ENCODE measurements at regions not wholly inside any gene's neighbourhood (a gene's known extent, or its start where the extent isn't known, plus 50 kb on each side); places are given as distances from the start of the nearest gene placed in this dataset.
"Not testable (repeated sequence)": the region's sequence is repeated elsewhere in the genome, so short reads cannot be mapped to it uniquely, and the experiment has no call there.

GRCh38 chr5:15103864-15104263, 232.3 kb upstream of the ANKH start:
- TF ChIP-seq, protein P1, sequence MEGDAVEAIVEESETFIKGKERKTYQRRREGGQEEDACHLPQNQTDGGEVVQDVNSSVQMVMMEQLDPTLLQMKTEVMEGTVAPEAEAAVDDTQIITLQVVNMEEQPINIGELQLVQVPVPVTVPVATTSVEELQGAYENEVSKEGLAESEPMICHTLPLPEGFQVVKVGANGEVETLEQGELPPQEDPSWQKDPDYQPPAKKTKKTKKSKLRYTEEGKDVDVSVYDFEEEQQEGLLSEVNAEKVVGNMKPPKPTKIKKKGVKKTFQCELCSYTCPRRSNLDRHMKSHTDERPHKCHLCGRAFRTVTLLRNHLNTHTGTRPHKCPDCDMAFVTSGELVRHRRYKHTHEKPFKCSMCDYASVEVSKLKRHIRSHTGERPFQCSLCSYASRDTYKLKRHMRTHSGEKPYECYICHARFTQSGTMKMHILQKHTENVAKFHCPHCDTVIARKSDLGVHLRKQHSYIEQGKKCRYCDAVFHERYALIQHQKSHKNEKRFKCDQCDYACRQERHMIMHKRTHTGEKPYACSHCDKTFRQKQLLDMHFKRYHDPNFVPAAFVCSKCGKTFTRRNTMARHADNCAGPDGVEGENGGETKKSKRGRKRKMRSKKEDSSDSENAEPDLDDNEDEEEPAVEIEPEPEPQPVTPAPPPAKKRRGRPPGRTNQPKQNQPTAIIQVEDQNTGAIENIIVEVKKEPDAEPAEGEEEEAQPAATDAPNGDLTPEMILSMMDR (IDR thresholded peaks at IDR 0.05; ENCODE audit: low read length, missing control alignments): no peak
- no peak for DNase-seq (ENCODE audit: low read depth)

DNA sequence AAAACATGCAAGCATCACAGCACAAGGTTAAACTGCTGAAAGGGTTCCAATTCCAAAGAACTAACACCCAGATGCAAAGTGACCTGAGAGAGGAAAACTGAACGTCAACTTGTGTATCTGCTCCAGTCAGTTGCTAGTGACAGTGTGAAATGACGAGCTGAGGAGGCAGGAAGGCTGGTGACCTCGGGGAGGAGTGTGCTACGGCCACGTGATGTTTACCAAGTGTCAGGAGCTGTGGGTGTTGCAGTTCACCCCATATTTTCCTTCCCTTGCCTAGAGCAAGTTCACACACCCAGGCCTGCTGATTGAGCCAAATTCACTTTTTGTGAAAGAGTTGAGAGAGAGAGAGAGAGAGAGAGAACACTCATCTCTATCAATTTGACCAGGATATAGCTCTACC, 231.6 kb upstream of the ANKH start:
- DNase-seq (ENCODE audit: low read depth): no peak
- TF ChIP-seq, protein P1 (IDR thresholded peaks at IDR 0.05; ENCODE audit: low read length, missing control alignments): no peak
- no peak overlapping the region for H3K4me3 ChIP-seq (replicated peaks; ENCODE audit: low read depth, low read length)

More at GRCh38 chr5:15103864-15104263, 232.3 kb upstream of the ANKH start:
- no peak overlapping the region for H3K4me3 ChIP-seq (replicated peaks; ENCODE audit: low read depth, low read length)

- no peak overlapping the region for H3K4me3 ChIP-seq (replicated peaks; ENCODE audit: low read depth, low read length)
- TF ChIP-seq, protein P1 (IDR thresholded peaks at IDR 0.05; ENCODE audit: low read length, missing control alignments): no peak
- no peak for DNase-seq (ENCODE audit: low read depth)
Measured at GRCh38 chr5:15097552-15097951, 226.0 kb upstream of the ANKH start.

DNA sequence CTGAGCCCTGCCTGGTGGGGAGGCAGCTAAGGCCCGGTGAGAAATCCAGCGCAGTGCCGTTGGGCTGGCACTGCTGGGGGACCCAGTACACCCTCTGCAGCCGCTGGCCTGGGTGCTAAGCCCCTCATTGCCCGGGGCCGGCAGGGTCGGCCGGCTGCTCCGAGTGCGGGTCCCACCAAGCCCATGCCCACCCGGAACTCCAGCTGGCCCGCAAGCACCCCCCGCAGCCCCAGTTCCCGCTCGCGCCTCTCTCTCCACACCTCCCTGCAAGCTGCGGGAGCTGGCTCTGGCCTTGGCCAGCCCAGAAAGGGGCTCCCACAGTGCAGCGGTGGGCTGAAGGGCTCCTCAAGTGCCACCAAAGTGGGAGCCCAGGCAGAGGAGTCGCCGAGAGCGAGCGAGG, 225.1 kb upstream of the ANKH start:
- not testable (repeated sequence) for DNase-seq (ENCODE audit: low read depth); H3K4me3 ChIP-seq (replicated peaks; ENCODE audit: low read depth, low read length)

DNA sequence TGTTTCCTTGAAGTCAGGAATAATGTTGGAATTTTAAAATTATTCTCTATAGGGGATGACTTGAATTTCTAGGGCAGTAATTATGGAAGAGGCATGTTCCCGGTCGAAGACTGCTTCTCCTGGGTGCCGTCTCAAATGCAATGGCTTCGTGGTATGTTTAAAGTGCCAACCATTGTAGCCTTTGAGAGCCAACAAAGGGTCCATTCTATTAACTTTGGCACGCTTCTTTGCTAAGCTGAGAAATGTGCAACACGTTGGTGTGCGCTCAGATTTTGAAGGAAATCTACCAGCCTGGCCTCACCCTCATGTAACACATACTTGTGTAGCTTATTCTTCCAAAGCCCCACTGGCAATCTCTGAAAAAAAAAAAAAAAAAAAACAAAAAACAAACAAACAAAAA, 221.2 kb upstream of the ANKH start:
- TF ChIP-seq, protein P1 (IDR thresholded peaks at IDR 0.05; ENCODE audit: low read length, missing control alignments): no peak
- no peak overlapping the region for H3K4me3 ChIP-seq (replicated peaks; ENCODE audit: low read depth, low read length)
- no peak for DNase-seq (ENCODE audit: low read depth)

GRCh38 chr5:15085671-15086070, 214.1 kb upstream of the ANKH start:
- DNase-seq (ENCODE audit: low read depth): no peak
- TF ChIP-seq, protein P1 (IDR thresholded peaks at IDR 0.05; ENCODE audit: low read length, missing control alignments): no peak
- no peak overlapping the region for H3K4me3 ChIP-seq (replicated peaks; ENCODE audit: low read depth, low read length)

DNA sequence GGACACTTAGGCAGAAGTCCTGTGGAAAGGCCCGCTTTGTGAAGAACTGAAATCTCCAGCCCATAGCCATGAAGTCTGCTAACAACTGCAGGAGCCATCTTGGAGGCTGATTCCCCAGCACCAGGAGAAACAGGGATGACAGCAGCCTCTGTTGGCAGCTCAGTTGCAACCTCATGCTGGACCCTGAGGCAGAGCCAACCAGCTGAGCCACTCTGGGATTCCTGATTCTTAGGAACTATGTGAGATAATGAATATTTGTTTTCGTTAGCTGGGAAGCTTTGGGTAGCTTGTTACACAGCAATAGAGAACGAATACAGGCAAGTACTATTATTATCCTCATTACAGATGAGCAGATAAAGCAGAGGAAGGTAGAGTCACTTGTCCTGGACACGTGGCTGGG, 210.5 kb upstream of the ANKH start:
- DNase-seq (ENCODE audit: low read depth): no peak
- H3K4me3 ChIP-seq (replicated peaks; ENCODE audit: low read depth, low read length): no peak overlapping the region
- TF ChIP-seq, protein P1 (IDR thresholded peaks at IDR 0.05; ENCODE audit: low read length, missing control alignments): no peak
